Neural progenitor cell (in vitro differentiated cells): ENCODE measurements at regions not wholly inside any gene's neighbourhood (a gene's known extent, or its start where the extent isn't known, plus 50 kb on each side); places are given as distances from the start of the nearest gene placed in this dataset.

ENCODE experiments used
- CTCF ChIP-seq: fragments of 200-600 bp; sonication (generic); IDR thresholded peaks from 2 replicates; pipeline ENCODE4 v1.5.1; 2017; ENCODE audit warnings: antibody characterized with exemption, mild to moderate bottlenecking
- EZH2 ChIP-seq: fragments of 200-600 bp; sonication (generic); IDR thresholded peaks from 2 replicates; pipeline ENCODE4 v1.6.1; 2017; ENCODE audit warnings: antibody characterized with exemption, mild to moderate bottlenecking, moderate library complexity

- TF ChIP-seq CTCF: no peak
- TF ChIP-seq EZH2: no peak
Observed at GRCh38 chr17:51491416-51491815, 231.1 kb downstream of the UTP18 start.
